Muscle of leg (tissue), 3 donors: ENCODE measurements at regions not wholly inside any gene's neighbourhood (a gene's known extent, or its start where the extent isn't known, plus 50 kb on each side); places are given as distances from the start of the nearest gene placed in this dataset.
"Not testable (repeated sequence)": the region's sequence is repeated elsewhere in the genome, so short reads cannot be mapped to it uniquely, and the experiment has no call there.

Experiments
- DNase-seq: peaks from one replicate; pipeline ENCODE4 v3.0.0; 2013
- H3K27ac ChIP-seq: one replicate; pipeline ENCODE4 v1.5.1; 2013; ENCODE audit warnings: mild to moderate bottlenecking, low read length, control low read depth
- H3K27me3 ChIP-seq: one replicate; pipeline ENCODE4 v1.6.1; 2013; ENCODE audit warnings: low read length; ENCODE audit not compliant: control insufficient read depth, insufficient read depth
- H3K36me3 ChIP-seq: one replicate; pipeline ENCODE4 v1.6.1; 2013; ENCODE audit warnings: low read length; ENCODE audit not compliant: control insufficient read depth, insufficient read depth
- H3K4me1 ChIP-seq: one replicate; pipeline ENCODE4 v1.6.1; 2013; ENCODE audit warnings: low read length; ENCODE audit not compliant: control insufficient read depth, insufficient read depth
- H3K4me3 ChIP-seq: one replicate; pipeline ENCODE4 v1.5.1; 2013; ENCODE audit warnings: low read length, control low read depth
- H3K9me3 ChIP-seq: replicated peaks from 2 replicates; pipeline ENCODE4 v1.6.1; 2013; ENCODE audit warnings: low read depth, low read length; ENCODE audit not compliant: control insufficient read depth
- WGBS: methylation state at CpG from one replicate; pipeline ENCODE4 v1.1.5; 2013; ENCODE audit warnings: missing lambda C conversion rate; ENCODE audit not compliant: insufficient coverage; 5-methylcytosine and 5-hydroxymethylcytosine counted together

DNA sequence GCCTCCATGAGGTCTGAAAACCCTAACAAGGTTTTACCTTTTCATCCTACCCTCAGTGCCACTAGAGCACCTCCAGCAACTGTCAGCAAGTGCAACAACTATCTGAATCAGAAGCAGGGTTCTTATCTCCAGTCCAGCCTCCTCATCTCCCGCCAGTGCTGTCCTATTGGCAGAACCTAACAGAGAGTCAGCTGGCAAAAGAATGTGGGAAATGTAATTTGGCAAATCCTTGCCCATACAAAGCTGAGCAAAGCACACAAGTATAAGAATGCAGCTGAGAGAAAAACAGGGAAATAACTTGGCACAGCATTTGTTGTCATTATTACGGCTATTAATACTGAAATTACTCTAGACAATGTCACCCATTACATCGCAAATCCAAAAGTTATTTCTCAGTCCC is 124.2 kb downstream of the ATP6V1G3 start:
- peak; percentile 49 for DNase-seq
- H3K27ac ChIP-seq: no peak overlapping the region
- 80% methylated on average over 2 of the region's 3 CpGs for WGBS
- no peaks in the 10 kb centered on the region for H3K4me1 ChIP-seq
- H3K4me3 ChIP-seq: no peak overlapping the region
- H3K27me3 ChIP-seq: no peaks in the 10 kb centered on the region
- no peaks in the 10 kb centered on the region for H3K9me3 ChIP-seq
- no peaks in the 10 kb centered on the region for H3K36me3 ChIP-seq

- no peak for DNase-seq
- no peak overlapping the region for H3K4me3 ChIP-seq
- H3K9me3 ChIP-seq: no peaks in the 10 kb centered on the region
- no peaks in the 10 kb centered on the region for H3K27me3 ChIP-seq
- H3K4me1 ChIP-seq: no peaks in the 10 kb centered on the region
- no peak overlapping the region for H3K27ac ChIP-seq
- H3K36me3 ChIP-seq: no peaks in the 10 kb centered on the region
These were observed 129.2 kb downstream of the ATP6V1G3 start for GRCh38 chr1:198411240-198411639.

- Histone ChIP-seq H3K4me3 (no peak overlapping the region), H3K36me3 (no peaks in the 10 kb centered on the region), H3K27me3 (no peaks in the 10 kb centered on the region), H3K27ac (no peak overlapping the region), H3K9me3 (no peaks in the 10 kb centered on the region), H3K4me1 (no peaks in the 10 kb centered on the region)
- WGBS: no CpG with 5 or more reads among the region's 2 CpGs
- no peak for DNase-seq
These were observed 131.8 kb downstream of the ATP6V1G3 start for GRCh38 chr1:198408716-198409115.

- H3K36me3 ChIP-seq, H3K9me3 ChIP-seq, H3K27me3 ChIP-seq, DNase-seq, H3K4me1 ChIP-seq, H3K27ac ChIP-seq, H3K4me3 ChIP-seq: not testable (repeated sequence)
- 94% methylated on average over 6 of the region's 8 CpGs for WGBS
These were observed 135.8 kb downstream of the ATP6V1G3 start for GRCh38 chr1:198404632-198405031.

GRCh38 chr1:198400063-198400462 is 140.4 kb downstream of the ATP6V1G3 start:
- Histone ChIP-seq H3K27ac (no peak overlapping the region), H3K9me3 (no peaks in the 10 kb centered on the region), H3K36me3 (no peaks in the 10 kb centered on the region), H3K27me3 (no peaks in the 10 kb centered on the region), H3K4me3 (no peak overlapping the region), H3K4me1 (no peaks in the 10 kb centered on the region)
- no peak for DNase-seq
- no CpG with 5 or more reads among the region's 4 CpGs for WGBS

GRCh38 chr1:198399452-198399851 is 141.0 kb downstream of the ATP6V1G3 start:
- Histone ChIP-seq H3K9me3 (no peaks in the 10 kb centered on the region), H3K4me3 (no peak overlapping the region), H3K4me1 (no peaks in the 10 kb centered on the region), H3K27ac (no peak overlapping the region), H3K27me3 (no peaks in the 10 kb centered on the region), H3K36me3 (no peaks in the 10 kb centered on the region)
- 80% methylated on average over 1 of the region's 1 CpG for WGBS
- no peak for DNase-seq

DNA sequence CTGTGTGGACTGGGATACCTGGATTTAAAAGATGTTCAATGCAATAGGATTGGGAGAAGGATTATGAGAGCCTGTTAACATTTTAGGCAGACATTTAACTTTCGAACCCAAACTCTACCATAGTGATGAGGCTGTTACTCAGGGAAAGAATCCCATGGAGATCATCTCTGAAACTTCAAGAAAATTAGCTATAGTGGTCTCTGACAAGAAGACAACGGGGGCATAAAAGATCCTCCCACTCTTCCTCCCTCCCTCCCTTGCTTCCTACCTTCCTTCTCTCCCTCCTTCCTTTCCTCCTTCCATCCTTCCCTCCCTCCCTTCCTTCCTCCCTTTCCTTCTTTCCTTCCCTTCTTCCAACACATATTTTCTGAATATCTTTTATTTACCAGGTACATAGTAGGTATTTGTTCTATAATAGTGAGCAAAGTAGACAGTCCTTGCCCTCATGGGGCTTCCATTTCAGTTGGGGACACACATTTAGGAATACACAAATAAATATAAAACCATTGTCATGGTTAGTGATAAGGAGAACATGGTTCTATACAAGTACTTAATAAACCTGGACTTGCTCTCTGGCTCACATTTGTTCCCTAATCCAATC is 143.2 kb downstream of the ATP6V1G3 start:
- H3K27me3 ChIP-seq: no peaks in the 10 kb centered on the region
- no peaks in the 10 kb centered on the region for H3K9me3 ChIP-seq
- H3K4me3 ChIP-seq: no peak overlapping the region
- H3K4me1 ChIP-seq: no peaks in the 10 kb centered on the region
- no peaks in the 10 kb centered on the region for H3K36me3 ChIP-seq
- no CpG with 5 or more reads among the region's 2 CpGs for WGBS
- no peak overlapping the region for H3K27ac ChIP-seq
- no peak for DNase-seq

- 64% methylated on average over 2 of the region's 10 CpGs for WGBS
- H3K27me3 ChIP-seq: no peaks in the 10 kb centered on the region
- H3K36me3 ChIP-seq: no peaks in the 10 kb centered on the region
- H3K4me1 ChIP-seq: no peaks in the 10 kb centered on the region
- no peaks in the 10 kb centered on the region for H3K9me3 ChIP-seq
- no peak overlapping the region for H3K4me3 ChIP-seq
- DNase-seq: no peak
- no peak overlapping the region for H3K27ac ChIP-seq
These were observed 149.0 kb downstream of the ATP6V1G3 start for GRCh38 chr1:198391393-198392020.

- no peaks in the 10 kb centered on the region for H3K4me1 ChIP-seq
- no peaks in the 10 kb centered on the region for H3K27me3 ChIP-seq
- H3K4me3 ChIP-seq: no peak overlapping the region
- no peak overlapping the region for H3K27ac ChIP-seq
- H3K9me3 ChIP-seq: no peaks in the 10 kb centered on the region
- DNase-seq: no peak
- no CpG with 5 or more reads among the region's 3 CpGs for WGBS
- H3K36me3 ChIP-seq: no peaks in the 10 kb centered on the region
These were observed 152.9 kb downstream of the ATP6V1G3 start for GRCh38 chr1:198387587-198387986.

DNA sequence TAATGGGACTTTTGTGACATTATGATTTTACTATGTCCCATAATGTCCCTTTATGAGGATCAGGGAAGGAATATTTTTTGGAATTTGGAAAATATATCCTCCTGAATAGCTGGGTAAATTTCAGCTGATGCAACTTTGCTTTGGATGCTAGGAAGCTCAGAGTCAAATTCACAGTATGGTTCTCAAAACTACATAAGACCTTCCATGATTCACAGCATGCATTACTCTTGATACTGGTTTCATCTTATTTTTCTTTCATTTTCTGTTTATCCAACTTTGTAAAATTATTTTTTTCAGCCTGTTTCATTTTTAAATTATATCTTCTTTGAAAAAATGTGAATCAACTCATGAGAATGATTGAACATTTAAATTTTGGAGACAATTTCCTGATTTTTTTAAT is 160.2 kb downstream of the ATP6V1G3 start:
- peaks cover 2% of the 10 kb centered on the region for H3K9me3 ChIP-seq
- no peak for DNase-seq
- H3K27ac ChIP-seq: no peak overlapping the region
- no peaks in the 10 kb centered on the region for H3K36me3 ChIP-seq
- no peak overlapping the region for H3K4me3 ChIP-seq
- no peaks in the 10 kb centered on the region for H3K4me1 ChIP-seq
- no peaks in the 10 kb centered on the region for H3K27me3 ChIP-seq

- Histone ChIP-seq H3K4me1 (no peaks in the 10 kb centered on the region), H3K9me3 (peaks cover 2% of the 10 kb centered on the region), H3K27me3 (no peaks in the 10 kb centered on the region), H3K27ac (no peak overlapping the region), H3K36me3 (no peaks in the 10 kb centered on the region), H3K4me3 (no peak overlapping the region)
- DNase-seq: no peak
These were observed 162.8 kb downstream of the ATP6V1G3 start for GRCh38 chr1:198377702-198378101.
